ENCODE measurements at regions not wholly inside any gene's neighbourhood (a gene's known extent, or its start where the extent isn't known, plus 50 kb on each side); places are given as distances from the start of the nearest gene placed in this dataset.

DNA sequence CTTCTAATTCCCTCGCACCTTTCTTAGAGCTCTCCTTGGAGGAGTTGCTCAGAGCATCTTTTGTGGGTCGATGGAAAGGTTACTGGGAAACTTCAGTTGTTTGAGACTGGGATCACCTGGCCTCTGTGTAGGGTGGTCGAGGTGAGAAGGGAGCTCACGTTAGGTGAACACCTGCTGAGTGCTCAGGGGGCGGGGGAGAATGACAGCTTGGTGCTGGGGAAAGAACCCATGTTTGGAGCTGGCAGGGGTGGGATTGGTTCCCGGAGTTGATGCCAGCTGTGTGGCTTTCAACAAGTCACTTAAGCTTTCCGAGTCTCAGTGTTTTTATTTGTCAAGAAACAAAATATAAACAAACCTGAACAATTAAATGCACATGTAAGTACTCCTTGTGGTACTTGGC, 122.3 kb downstream of the GLI2 start:
- Histone ChIP-seq H3K4me2 (no peak overlapping the region), H3K79me2 (ENCODE audit: insufficient read depth, low read depth) (no peaks in the 10 kb centered on the region), H3K27me3 (ENCODE audit: insufficient read depth, low read depth) (no peaks in the 10 kb centered on the region), H3K27ac (no peak overlapping the region), H2AFZ (ENCODE audit: low read depth) (no peak overlapping the region), H3K36me3 (ENCODE audit: insufficient read depth) (no peaks in the 10 kb centered on the region), H4K20me1 (ENCODE audit: insufficient read depth) (no peaks in the 10 kb centered on the region), H3K4me1 (ENCODE audit: low read depth, poor library complexity, severe bottlenecking) (no peaks in the 10 kb centered on the region), H3K9ac (no peak overlapping the region), H3K4me3 (IDR thresholded peaks at IDR 0.05; ENCODE audit: insufficient read depth, low read depth, low read length) (no peak overlapping the region)
- no peak for TF ChIP-seq CTCF (conservative IDR thresholded peaks at IDR 0.05; ENCODE audit: low read depth, low read length)

GRCh38 chr2:120858361-120859106, 122.9 kb downstream of the GLI2 start:
- TF ChIP-seq CTCF (conservative IDR thresholded peaks at IDR 0.05; ENCODE audit: low read depth, low read length), result no peak
- Histone ChIP-seq H2AFZ (ENCODE audit: low read depth) (no peak overlapping the region), H3K27ac (no peak overlapping the region), H3K4me1 (ENCODE audit: low read depth, poor library complexity, severe bottlenecking) (no peaks in the 10 kb centered on the region), H4K20me1 (ENCODE audit: insufficient read depth) (no peaks in the 10 kb centered on the region), H3K4me3 (IDR thresholded peaks at IDR 0.05; ENCODE audit: insufficient read depth, low read depth, low read length) (no peak overlapping the region), H3K36me3 (ENCODE audit: insufficient read depth) (no peaks in the 10 kb centered on the region), H3K9ac (no peak overlapping the region), H3K79me2 (ENCODE audit: insufficient read depth, low read depth) (no peaks in the 10 kb centered on the region), H3K4me2 (no peak overlapping the region), H3K27me3 (ENCODE audit: insufficient read depth, low read depth) (no peaks in the 10 kb centered on the region)

- no peaks in the 10 kb centered on the region for H3K4me1 ChIP-seq (ENCODE audit: low read depth, poor library complexity, severe bottlenecking)
- H3K9ac ChIP-seq, result no peak overlapping the region
- no peak overlapping the region for H3K4me3 ChIP-seq (IDR thresholded peaks at IDR 0.05; ENCODE audit: insufficient read depth, low read depth, low read length)
- H4K20me1 ChIP-seq (ENCODE audit: insufficient read depth), result no peaks in the 10 kb centered on the region
- H3K27ac ChIP-seq, result no peak overlapping the region
- no peak for TF ChIP-seq CTCF (conservative IDR thresholded peaks at IDR 0.05; ENCODE audit: low read depth, low read length)
- no peak overlapping the region for H3K4me2 ChIP-seq
- no peak overlapping the region for H2AFZ ChIP-seq (ENCODE audit: low read depth)
- H3K27me3 ChIP-seq (ENCODE audit: insufficient read depth, low read depth), result no peaks in the 10 kb centered on the region
- H3K36me3 ChIP-seq (ENCODE audit: insufficient read depth), result no peaks in the 10 kb centered on the region
- no peaks in the 10 kb centered on the region for H3K79me2 ChIP-seq (ENCODE audit: insufficient read depth, low read depth)
These were observed 123.5 kb downstream of the GLI2 start for GRCh38 chr2:120859128-120859527.

GRCh38 chr2:120859814-120860578, 124.3 kb downstream of the GLI2 start:
- Histone ChIP-seq H3K4me3 (IDR thresholded peaks at IDR 0.05; ENCODE audit: insufficient read depth, low read depth, low read length) (no peak overlapping the region), H2AFZ (ENCODE audit: low read depth) (no peak overlapping the region), H3K4me1 (ENCODE audit: low read depth, poor library complexity, severe bottlenecking) (no peaks in the 10 kb centered on the region), H3K27me3 (ENCODE audit: insufficient read depth, low read depth) (no peaks in the 10 kb centered on the region), H3K4me2 (no peak overlapping the region), H3K9ac (no peak overlapping the region), H3K79me2 (ENCODE audit: insufficient read depth, low read depth) (no peaks in the 10 kb centered on the region), H3K27ac (no peak overlapping the region), H3K36me3 (ENCODE audit: insufficient read depth) (no peaks in the 10 kb centered on the region), H4K20me1 (ENCODE audit: insufficient read depth) (no peaks in the 10 kb centered on the region)
- no peak for TF ChIP-seq CTCF (conservative IDR thresholded peaks at IDR 0.05; ENCODE audit: low read depth, low read length)

All from KMS-11 (cell line).